NCI-H1092 treated with DMSO at 0.1 percent for 48 hours (cell line): ENCODE measurements at regions not wholly inside any gene's neighbourhood (a gene's known extent, or its start where the extent isn't known, plus 50 kb on each side); places are given as distances from the start of the nearest gene placed in this dataset.
"Not testable (repeated sequence)": the region's sequence is repeated elsewhere in the genome, so short reads cannot be mapped to it uniquely, and the experiment has no call there.

Source experiments
- DNase-seq: peaks from one replicate; lab custom pipeline; 2025; lab: John Stamatoyannopoulos, UW

- no peak for DNase-seq
Observed at GRCh38 chr7:89771003-89771636, 383.1 kb upstream of the STEAP1 start.

- no peak for DNase-seq
Observed at GRCh38 chr7:89772276-89772675, 382.0 kb upstream of the STEAP1 start.

GRCh38 chr7:89773611-89774010, 380.7 kb upstream of the STEAP1 start:
- DNase-seq, result no peak

GRCh38 chr7:89775459-89775858, 378.8 kb upstream of the STEAP1 start:
- no peak for DNase-seq

GRCh38 chr7:89776980-89777379, 377.3 kb upstream of the STEAP1 start:
- DNase-seq, result no peak

GRCh38 chr7:89777499-89777898, 376.8 kb upstream of the STEAP1 start:
- no peak for DNase-seq

- no peak for DNase-seq
Observed at GRCh38 chr7:89780291-89780690, 374.0 kb upstream of the STEAP1 start.

- DNase-seq, result no peak
Observed at GRCh38 chr7:89796481-89796880, 357.8 kb upstream of the STEAP1 start.

- DNase-seq, result no peak
Observed at GRCh38 chr7:89797965-89798598, 356.2 kb upstream of the STEAP1 start.

GRCh38 chr7:89798599-89798996, 355.7 kb upstream of the STEAP1 start:
- no peak for DNase-seq

- no peak for DNase-seq
Observed at GRCh38 chr7:89800761-89801160, 353.5 kb upstream of the STEAP1 start.

GRCh38 chr7:89809291-89809690, 345.0 kb upstream of the STEAP1 start:
- DNase-seq, result no peak

GRCh38 chr7:89813081-89813480, 341.2 kb upstream of the STEAP1 start:
- DNase-seq, result no peak

- DNase-seq, result no peak
Observed at GRCh38 chr7:89826121-89826520, 328.1 kb upstream of the STEAP1 start.

GRCh38 chr7:89826557-89826956, 327.7 kb upstream of the STEAP1 start:
- no peak for DNase-seq

GRCh38 chr7:89837515-89837914, 316.8 kb upstream of the STEAP1 start:
- no peak for DNase-seq

- DNase-seq, result no peak
Observed at GRCh38 chr7:89839329-89839728, 314.9 kb upstream of the STEAP1 start.

- DNase-seq, result no peak
Observed at GRCh38 chr7:89845952-89846351, 308.3 kb upstream of the STEAP1 start.

GRCh38 chr7:89849052-89849451, 305.2 kb upstream of the STEAP1 start:
- no peak for DNase-seq

- not testable (repeated sequence) for DNase-seq
Observed at GRCh38 chr7:89857053-89857452, 297.2 kb upstream of the STEAP1 start.

- DNase-seq, result no peak
Observed at GRCh38 chr7:89857767-89858166, 296.5 kb upstream of the STEAP1 start.

- DNase-seq, result no peak
Observed at GRCh38 chr7:89887489-89887888, 266.8 kb upstream of the STEAP1 start.

- DNase-seq, result no peak
Observed at GRCh38 chr7:89908736-89909135, 245.5 kb upstream of the STEAP1 start.

GRCh38 chr7:89914711-89915110, 239.6 kb upstream of the STEAP1 start:
- no peak for DNase-seq
